GM12878 (cell line): ENCODE measurements at regions not wholly inside any gene's neighbourhood (a gene's known extent, or its start where the extent isn't known, plus 50 kb on each side); places are given as distances from the start of the nearest gene placed in this dataset.

Experiments used
- CHD2 ChIP-seq: IDR thresholded peaks from 2 replicates; pipeline ENCODE4 v1.6.1; 2011; ENCODE audit warnings: low read depth, low read length, improper control_type of control experiment, borderline replicate concordance
- CTCF ChIP-seq, 3 experiments: IDR thresholded peaks in 2 of 3; conservative IDR thresholded peaks in 1 of 3; 2 replicates each; pipeline ENCODE4 v1.5.1; 2011; ENCODE audit warnings: low read depth in 3 of 3, low read length in 3 of 3, mild to moderate bottlenecking in 3 of 3, control low read depth in 2 of 3, moderate library complexity in 2 of 3, inconsistent platforms in 1 of 3, mixed read lengths in 1 of 3; ENCODE audit not compliant: control insufficient read depth in 2 of 3, insufficient read depth in 1 of 3; ENCODE audit errors: extremely low read depth in 1 of 3
- EED ChIP-seq: sonication (generic); IDR thresholded peaks from 2 replicates; pipeline ENCODE4 v1.6.1; 2016; ENCODE audit warnings: antibody characterized with exemption, low read depth
- EP300 ChIP-seq, 2 experiments: fragments of 150-350 bp in 1 of 2; IDR thresholded peaks; 2 replicates each; pipeline ENCODE4 v1.6.1; 2011 to 2012; ENCODE audit warnings: low read depth in 2 of 2, low read length in 2 of 2, borderline replicate concordance in 1 of 2, improper control_type of control experiment in 1 of 2, inconsistent platforms in 1 of 2; ENCODE audit not compliant: control insufficient read depth in 1 of 2
- EZH2 ChIP-seq: IDR thresholded peaks from 2 replicates; pipeline ENCODE4 v1.6.1; 2012; ENCODE audit warnings: low read depth, mild to moderate bottlenecking, control low read depth, inconsistent platforms, low read length, borderline replicate concordance; ENCODE audit not compliant: control insufficient read depth
- HDGF ChIP-seq: fragments of 450-650 bp; IDR thresholded peaks from 2 replicates; pipeline ENCODE4 v1.6.1; 2016; ENCODE audit warnings: antibody characterized with exemption
- JUND ChIP-seq: IDR thresholded peaks from 2 replicates; pipeline ENCODE4 v1.6.1; 2012; ENCODE audit warnings: low read depth, mild to moderate bottlenecking, low read length, improper control_type of control experiment, moderate library complexity
- NFYB ChIP-seq: IDR thresholded peaks from 2 replicates; pipeline ENCODE4 v1.6.1; 2011; ENCODE audit warnings: low read depth, mild to moderate bottlenecking, low read length, improper control_type of control experiment, moderate library complexity; ENCODE audit not compliant: insufficient read depth
- TAF1 ChIP-seq: IDR thresholded peaks from 2 replicates; pipeline ENCODE4 v1.6.1; 2011; ENCODE audit warnings: mild to moderate bottlenecking, low read depth, low read length, borderline replicate concordance

- no peak for TF ChIP-seq CTCF (IDR thresholded peaks at IDR 0.05 in 2 of 3, conservative IDR thresholded peaks at IDR 0.05 in 1 of 3; ENCODE audit: control insufficient read depth in 2 of 3, extremely low read depth in 1 of 3, insufficient read depth in 1 of 3, low read depth in 3 of 3, low read length in 3 of 3)
- TF ChIP-seq EED: no peak
- no peak for TF ChIP-seq TAF1
- TF ChIP-seq EZH2: no peak
- no peak for TF ChIP-seq NFYB
- TF ChIP-seq JUND: no peak
- TF ChIP-seq EP300 (IDR thresholded peaks at IDR 0.05; ENCODE audit: borderline replicate concordance in 1 of 2, control insufficient read depth in 1 of 2, low read depth in 2 of 2, low read length in 2 of 2): no peak
- TF ChIP-seq HDGF: no peak
- no peak for TF ChIP-seq CHD2
Observed at GRCh38 chr16:35572186-35572585, 2112.8 kb downstream of the TP53TG3F start.
